ENCODE measurements at regions not wholly inside any gene's neighbourhood (a gene's known extent, or its start where the extent isn't known, plus 50 kb on each side); places are given as distances from the start of the nearest gene placed in this dataset.

DNA sequence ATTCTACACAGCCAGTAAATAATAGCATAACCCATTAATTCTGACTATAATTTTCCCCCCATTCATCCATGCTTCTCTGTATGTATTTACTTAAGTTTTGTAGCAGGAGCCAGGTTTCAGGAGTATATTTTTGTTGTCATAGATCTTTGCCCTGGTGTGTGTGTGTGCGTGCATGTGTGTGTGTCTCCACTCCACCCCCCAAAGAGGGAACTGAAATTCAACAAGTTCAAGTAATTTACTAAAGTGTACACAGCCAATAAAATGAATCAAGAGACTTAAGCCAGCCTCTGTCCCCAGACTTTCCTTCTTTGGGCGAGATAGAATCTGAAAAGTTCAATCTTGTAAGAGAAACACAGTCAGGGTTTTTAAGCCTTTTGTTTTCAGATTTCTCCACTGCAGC lies 792.0 kb downstream of the MED13L start:
- DNase-seq (ENCODE audit: low read depth) = no peak
- no peak overlapping the region for H3K4me3 ChIP-seq (ENCODE audit: low read depth, low read length)
- TF ChIP-seq MYC (IDR thresholded peaks at IDR 0.05; ENCODE audit: low read depth, low read length) (no peak), POLR2A (IDR thresholded peaks at IDR 0.05; ENCODE audit: extremely low read depth, insufficient read length) (no peak)
- TF ChIP-seq, protein P1, sequence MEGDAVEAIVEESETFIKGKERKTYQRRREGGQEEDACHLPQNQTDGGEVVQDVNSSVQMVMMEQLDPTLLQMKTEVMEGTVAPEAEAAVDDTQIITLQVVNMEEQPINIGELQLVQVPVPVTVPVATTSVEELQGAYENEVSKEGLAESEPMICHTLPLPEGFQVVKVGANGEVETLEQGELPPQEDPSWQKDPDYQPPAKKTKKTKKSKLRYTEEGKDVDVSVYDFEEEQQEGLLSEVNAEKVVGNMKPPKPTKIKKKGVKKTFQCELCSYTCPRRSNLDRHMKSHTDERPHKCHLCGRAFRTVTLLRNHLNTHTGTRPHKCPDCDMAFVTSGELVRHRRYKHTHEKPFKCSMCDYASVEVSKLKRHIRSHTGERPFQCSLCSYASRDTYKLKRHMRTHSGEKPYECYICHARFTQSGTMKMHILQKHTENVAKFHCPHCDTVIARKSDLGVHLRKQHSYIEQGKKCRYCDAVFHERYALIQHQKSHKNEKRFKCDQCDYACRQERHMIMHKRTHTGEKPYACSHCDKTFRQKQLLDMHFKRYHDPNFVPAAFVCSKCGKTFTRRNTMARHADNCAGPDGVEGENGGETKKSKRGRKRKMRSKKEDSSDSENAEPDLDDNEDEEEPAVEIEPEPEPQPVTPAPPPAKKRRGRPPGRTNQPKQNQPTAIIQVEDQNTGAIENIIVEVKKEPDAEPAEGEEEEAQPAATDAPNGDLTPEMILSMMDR (IDR thresholded peaks at IDR 0.05; ENCODE audit: low read depth, low read length) = no peak
- TF ChIP-seq, protein P2, sequence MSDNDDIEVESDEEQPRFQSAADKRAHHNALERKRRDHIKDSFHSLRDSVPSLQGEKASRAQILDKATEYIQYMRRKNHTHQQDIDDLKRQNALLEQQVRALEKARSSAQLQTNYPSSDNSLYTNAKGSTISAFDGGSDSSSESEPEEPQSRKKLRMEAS (IDR thresholded peaks at IDR 0.05; ENCODE audit: low read depth, low read length) = no peak

DNA sequence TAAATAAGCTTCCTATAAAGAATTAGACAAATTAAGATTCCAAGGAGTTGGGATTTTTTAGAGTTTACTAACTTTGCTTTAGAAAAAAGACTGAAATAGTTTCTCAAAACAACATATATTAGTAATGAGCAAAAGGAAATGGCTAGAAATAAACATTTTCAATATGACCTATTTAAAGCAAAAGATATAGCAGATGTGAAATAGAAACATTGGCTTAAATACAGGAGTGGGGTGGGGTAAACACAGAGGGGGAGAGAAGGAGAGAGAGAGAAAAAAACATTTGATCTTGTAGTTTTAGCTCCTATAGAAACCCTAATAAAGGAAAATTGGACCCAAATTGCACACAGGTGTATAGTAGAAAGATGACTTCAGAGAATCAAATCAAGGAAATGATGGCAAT lies 794.5 kb downstream of the MED13L start:
- DNase-seq (ENCODE audit: low read depth) = no peak
- TF ChIP-seq, protein P2 (IDR thresholded peaks at IDR 0.05; ENCODE audit: low read depth, low read length) = no peak
- TF ChIP-seq, protein P1 (IDR thresholded peaks at IDR 0.05; ENCODE audit: low read depth, low read length) = no peak
- TF ChIP-seq MYC (IDR thresholded peaks at IDR 0.05; ENCODE audit: low read depth, low read length) (no peak), POLR2A (IDR thresholded peaks at IDR 0.05; ENCODE audit: extremely low read depth, insufficient read length) (no peak)
- no peak overlapping the region for H3K4me3 ChIP-seq (ENCODE audit: low read depth, low read length)

DNA sequence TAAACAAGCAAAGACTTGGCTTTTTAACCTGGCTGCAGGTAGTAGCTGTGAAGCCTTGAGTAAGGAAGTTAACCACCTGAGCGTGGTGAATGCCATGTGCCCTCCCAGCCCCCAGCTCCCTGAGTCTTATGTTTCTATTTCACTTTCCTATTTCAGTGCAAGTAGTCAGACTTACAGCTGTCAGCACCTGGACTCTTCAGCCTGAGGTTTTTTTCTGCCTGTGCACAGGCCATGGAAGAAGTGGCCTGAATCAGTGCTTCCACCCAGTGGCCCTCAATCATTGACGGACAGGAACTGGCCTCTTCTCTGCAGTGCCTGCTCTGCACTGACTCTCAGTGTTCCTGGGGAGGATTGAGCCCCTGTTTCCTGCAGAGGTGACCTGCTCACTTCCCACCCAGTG lies 796.4 kb downstream of the MED13L start:
- DNase-seq (ENCODE audit: low read depth) = no peak
- no peak overlapping the region for H3K4me3 ChIP-seq (ENCODE audit: low read depth, low read length)
- TF ChIP-seq, protein P2 (IDR thresholded peaks at IDR 0.05; ENCODE audit: low read depth, low read length) = no peak
- TF ChIP-seq, protein P1 (IDR thresholded peaks at IDR 0.05; ENCODE audit: low read depth, low read length) = no peak
- TF ChIP-seq MYC (IDR thresholded peaks at IDR 0.05; ENCODE audit: low read depth, low read length) (no peak), POLR2A (IDR thresholded peaks at IDR 0.05; ENCODE audit: extremely low read depth, insufficient read length) (no peak)

DNA sequence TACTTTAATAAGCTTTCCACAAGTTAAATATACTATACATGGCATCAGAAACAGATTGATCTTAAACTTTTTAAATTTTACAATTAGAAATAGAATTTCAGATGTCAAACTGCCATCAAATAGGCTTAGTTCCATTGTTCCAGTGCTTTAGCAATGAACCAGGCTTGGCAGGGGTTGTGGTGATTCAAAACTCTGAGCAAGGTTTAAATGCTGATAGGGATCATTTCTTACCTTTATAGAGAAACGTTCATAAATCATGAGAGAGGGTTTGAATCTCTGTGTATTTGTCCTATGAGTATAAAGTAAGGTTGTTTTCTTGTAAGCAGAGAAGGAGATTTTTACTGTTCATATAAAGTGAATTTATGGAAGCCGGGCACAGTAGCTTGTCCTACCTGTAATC lies 794.5 kb upstream of the TBX3 start:
- no peak overlapping the region for H3K4me3 ChIP-seq (ENCODE audit: low read depth, low read length)
- TF ChIP-seq, protein P1 (IDR thresholded peaks at IDR 0.05; ENCODE audit: low read depth, low read length) = no peak
- TF ChIP-seq, protein P2 (IDR thresholded peaks at IDR 0.05; ENCODE audit: low read depth, low read length) = no peak
- no peak for TF ChIP-seq MYC (IDR thresholded peaks at IDR 0.05; ENCODE audit: low read depth, low read length)
- no peak for TF ChIP-seq POLR2A (IDR thresholded peaks at IDR 0.05; ENCODE audit: extremely low read depth, insufficient read length)
- DNase-seq (ENCODE audit: low read depth) = no peak

DNA sequence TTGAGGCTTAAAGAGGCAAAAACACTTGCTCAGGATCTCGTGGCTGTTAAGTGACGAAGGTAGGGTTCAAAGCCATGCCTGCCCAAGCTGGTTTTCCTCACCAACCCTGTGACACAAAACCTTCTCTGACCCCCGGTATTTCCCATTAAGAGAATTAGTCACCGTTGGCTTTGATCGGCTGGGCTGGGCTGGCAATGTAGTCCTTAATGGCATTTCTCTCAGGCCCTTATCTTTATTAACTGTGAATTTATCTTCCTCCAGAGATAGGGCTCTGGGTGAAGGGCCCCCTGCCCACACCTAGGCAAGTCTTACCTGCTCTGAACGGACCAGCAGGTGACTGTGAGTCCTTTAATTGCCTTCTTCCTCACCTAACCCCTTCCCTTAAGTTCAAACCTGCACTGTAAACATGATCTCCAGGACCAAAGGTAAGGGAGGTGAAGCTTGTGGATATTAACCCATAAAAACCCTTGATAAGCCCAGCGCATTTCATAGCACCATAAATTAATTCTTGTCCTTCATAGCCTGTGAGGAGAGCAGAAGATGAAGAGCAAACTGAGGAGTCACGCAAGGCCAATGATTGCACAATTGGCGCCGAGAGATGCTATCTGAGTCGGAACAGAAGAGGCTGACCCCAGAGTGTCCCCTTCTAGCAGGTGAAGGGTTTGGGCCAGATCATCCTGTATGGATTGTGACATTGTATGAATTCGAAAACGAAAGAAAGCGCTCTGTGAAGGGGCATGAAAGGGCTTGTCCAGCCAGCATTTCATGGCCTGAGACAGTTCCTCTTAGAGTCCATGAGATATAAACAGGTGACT lies 790.8 kb upstream of the TBX3 start:
- no peak overlapping the region for H3K4me3 ChIP-seq (ENCODE audit: low read depth, low read length)
- no peak for TF ChIP-seq POLR2A (IDR thresholded peaks at IDR 0.05; ENCODE audit: extremely low read depth, insufficient read length)
- TF ChIP-seq, protein P2 (IDR thresholded peaks at IDR 0.05; ENCODE audit: low read depth, low read length) = no peak
- TF ChIP-seq, protein P1 (IDR thresholded peaks at IDR 0.05; ENCODE audit: low read depth, low read length) = no peak
- no peak for DNase-seq (ENCODE audit: low read depth)
